OCI-LY7 (cell line): ENCODE measurements at regions not wholly inside any gene's neighbourhood (a gene's known extent, or its start where the extent isn't known, plus 50 kb on each side); places are given as distances from the start of the nearest gene placed in this dataset.

Experiments
- BruUV-seq: library from RNA; stranded (reverse); fragments of 400-500 nt; replicated peaks from 2 replicates; lab custom pipeline; 2021; lab: Mats Ljungman, UMichigan
- CTCF ChIA-PET: fragments of 300-600 bp; sonication (Branson Sonifier 250); formaldehyde crosslinking; loops from one replicate; lab custom pipeline; 2022; ENCODE audit warnings: antibody characterized with exemption; ENCODE audit not compliant: unreplicated experiment; lab: Charles Lee
- POLR2A ChIA-PET: fragments of 300-600 bp; sonication (Branson Sonifier 250); formaldehyde crosslinking; loops from one replicate; lab custom pipeline; 2022; ENCODE audit warnings: antibody characterized with exemption; lab: Charles Lee
- DNase-seq: peaks from one replicate; pipeline ENCODE4 v3.0.0-alpha.2; 2015; ENCODE audit warnings: low spot score
- H2AFZ ChIP-seq: fragments of 200-600 bp; sonication (generic), shearing (Covaris generic); 2 replicates; pipeline ENCODE4 v1.6.1; 2014; ENCODE audit warnings: mild to moderate bottlenecking, antibody characterized with exemption, low read length, moderate library complexity
- H3K27ac ChIP-seq: fragments of 200-600 bp; sonication (generic); 2 replicates; pipeline ENCODE4 v1.5.1; 2014; ENCODE audit warnings: mixed run types, low read depth, mild to moderate bottlenecking, moderate library complexity, low read length, inconsistent platforms; ENCODE audit not compliant: poor library complexity, severe bottlenecking
- H3K36me3 ChIP-seq: fragments of 200-600 bp; sonication (generic); 2 replicates; pipeline ENCODE4 v1.6.1; 2014; ENCODE audit warnings: mild to moderate bottlenecking, antibody characterized with exemption, low read length, moderate library complexity, mixed read lengths; ENCODE audit not compliant: insufficient read depth
- H3K4me1 ChIP-seq: fragments of 200-600 bp; sonication (generic); 2 replicates; pipeline ENCODE4 v1.5.1; 2014; ENCODE audit warnings: mild to moderate bottlenecking, low read length; ENCODE audit not compliant: insufficient read depth, poor library complexity, severe bottlenecking
- H3K4me2 ChIP-seq: fragments of 200-600 bp; sonication (generic); 2 replicates; pipeline ENCODE4 v1.6.1; 2014; ENCODE audit warnings: mild to moderate bottlenecking, low read length
- H3K4me3 ChIP-seq: fragments of 200-600 bp; sonication (generic); 2 replicates; pipeline ENCODE4 v1.5.1; 2014; ENCODE audit warnings: mild to moderate bottlenecking, low read depth, low read length; ENCODE audit not compliant: poor library complexity, severe bottlenecking
- H3K79me2 ChIP-seq: fragments of 200-600 bp; sonication (generic); 2 replicates; pipeline ENCODE4 v1.6.1; 2016; ENCODE audit warnings: low read depth, mild to moderate bottlenecking, low read length, moderate library complexity, mixed read lengths; ENCODE audit not compliant: insufficient read depth
- H3K9me2 ChIP-seq: fragments of 200-600 bp; sonication (generic); 2 replicates; pipeline ENCODE4 v1.6.1; 2016; ENCODE audit warnings: mild to moderate bottlenecking, low read length, mixed read lengths; ENCODE audit not compliant: insufficient read depth
- H3K9me3 ChIP-seq: fragments of 200-600 bp; sonication (generic); 2 replicates; pipeline ENCODE4 v1.6.1; 2014; ENCODE audit warnings: mild to moderate bottlenecking, mixed run types, low read length, mixed read lengths
- H4K20me1 ChIP-seq: fragments of 200-600 bp; sonication (generic); 2 replicates; pipeline ENCODE4 v1.6.1; 2014; ENCODE audit warnings: mild to moderate bottlenecking, antibody characterized with exemption, low read length, moderate library complexity, mixed read lengths; ENCODE audit not compliant: insufficient read depth
- CTCF ChIP-seq: fragments of 200-600 bp; sonication (generic); conservative IDR thresholded peaks from 2 replicates; pipeline ENCODE4 v1.5.1; 2014; ENCODE audit warnings: mild to moderate bottlenecking, antibody characterized with exemption, low read length, moderate library complexity, mixed read lengths
- EZH2phosphoT487 ChIP-seq: fragments of 200-600 bp; sonication (generic); IDR thresholded peaks from 2 replicates; pipeline ENCODE4 v1.6.1; 2018; ENCODE audit warnings: low read depth, borderline replicate concordance, mild to moderate bottlenecking, mixed run types, antibody characterized with exemption, low read length, moderate library complexity, mixed read lengths
- intact Hi-C: fragments of 100-400 bp; cut with micrococcal nuclease; formaldehyde crosslinking; loops from one replicate; pipeline ENCODE4 v1.10.0; 2022; ENCODE audit not compliant: unreplicated experiment

- Histone ChIP-seq H3K4me2 (no peak overlapping the region), H3K4me3 (no peak overlapping the region), H2AFZ (no peak overlapping the region), H3K4me1 (no peaks in the 10 kb centered on the region), H3K79me2 (no peaks in the 10 kb centered on the region), H3K9me2 (no peaks in the 10 kb centered on the region), H4K20me1 (no peaks in the 10 kb centered on the region), H3K36me3 (no peaks in the 10 kb centered on the region), H3K9me3 (no peaks in the 10 kb centered on the region), H3K27ac (no peak overlapping the region)
- intact Hi-C loops: no loop called here
- no TSS peak for BruUV-seq
- no peak for DNase-seq
- no peak for TF ChIP-seq CTCF
- no peak for TF ChIP-seq EZH2phosphoT487
- ChIA-PET POLR2A (no interaction called here), CTCF (no interaction called here)
These were observed 83.5 kb downstream of the GP2 start for GRCh38 chr16:20243731-20244281.

GRCh38 chr16:20242568-20243255 lies 84.6 kb downstream of the GP2 start:
- no peaks in the 10 kb centered on the region for H3K36me3 ChIP-seq
- H3K9me2 ChIP-seq: no peaks in the 10 kb centered on the region
- ChIA-PET CTCF (no interaction called here), POLR2A (no interaction called here)
- H3K4me1 ChIP-seq: no peaks in the 10 kb centered on the region
- no peak overlapping the region for H3K4me2 ChIP-seq
- H3K79me2 ChIP-seq: no peaks in the 10 kb centered on the region
- H2AFZ ChIP-seq: no peak overlapping the region
- intact Hi-C loops: no loop called here
- TF ChIP-seq EZH2phosphoT487: no peak
- no peak overlapping the region for H3K4me3 ChIP-seq
- H3K9me3 ChIP-seq: no peaks in the 10 kb centered on the region
- no peaks in the 10 kb centered on the region for H4K20me1 ChIP-seq
- no TSS peak for BruUV-seq
- DNase-seq: no peak
- no peak overlapping the region for H3K27ac ChIP-seq

GRCh38 chr16:20241321-20241720 lies 86.0 kb downstream of the GP2 start:
- ChIA-PET POLR2A (no interaction called here), CTCF (no interaction called here)
- intact Hi-C loops: no loop called here
- TF ChIP-seq CTCF (no peak), EZH2phosphoT487 (no peak)
- Histone ChIP-seq H3K4me1 (no peaks in the 10 kb centered on the region), H3K9me3 (no peaks in the 10 kb centered on the region), H3K79me2 (no peaks in the 10 kb centered on the region), H2AFZ (no peak overlapping the region), H3K36me3 (no peaks in the 10 kb centered on the region), H3K9me2 (no peaks in the 10 kb centered on the region), H3K4me3 (no peak overlapping the region), H4K20me1 (no peaks in the 10 kb centered on the region), H3K27ac (no peak overlapping the region), H3K4me2 (no peak overlapping the region)
- DNase-seq: no peak
- no TSS peak for BruUV-seq
